Esophagus muscularis mucosa (tissue), 4 donors: ENCODE measurements at regions not wholly inside any gene's neighbourhood (a gene's known extent, or its start where the extent isn't known, plus 50 kb on each side); places are given as distances from the start of the nearest gene placed in this dataset.

ENCODE experiments used
- DNase-seq: peaks from one replicate; pipeline ENCODE4 v3.0.0-alpha.2; 2017; ENCODE audit errors: extremely low spot score
- H3K27ac ChIP-seq, 4 donors: fragments of 200-600 bp; sonication (generic); replicated peaks in 1 of 4; 1 replicate in 3 of 4; 2 replicates in 1 of 4; pipeline ENCODE4 v1.5.1; 2016 to 2019; ENCODE audit warnings: mild to moderate bottlenecking in 1 of 4
- H3K27me3 ChIP-seq, 4 donors: fragments of 200-600 bp; sonication (generic); one replicate each; pipeline versions ENCODE4 v1.5.1 to v1.6.0; 2016 to 2019
- H3K36me3 ChIP-seq, 4 donors: fragments of 200-600 bp; sonication (generic); one replicate each; pipeline ENCODE4 v1.5.1; 2016 to 2019
- H3K4me1 ChIP-seq, 4 donors: fragments of 200-600 bp; sonication (generic); one replicate each; pipeline ENCODE4 v1.5.1; 2016 to 2019
- H3K4me3 ChIP-seq, 4 donors: fragments of 200-600 bp; sonication (generic); 1 replicate in 2 of 4; 2 replicates in 2 of 4; pipeline ENCODE4 v1.5.1; 2016 to 2019; ENCODE audit warnings: mild to moderate bottlenecking in 4 of 4, moderate library complexity in 1 of 4
- H3K9me3 ChIP-seq, 4 donors: fragments of 200-600 bp; sonication (generic); 1 replicate in 3 of 4; 2 replicates in 1 of 4; pipeline ENCODE4 v1.5.1; 2016 to 2019
- CTCF ChIP-seq, 3 experiments: fragments of 200-600 bp in 2 of 3; fragments of 450-650 bp in 1 of 3; sonication (generic) in 2 of 3; IDR thresholded peaks; one replicate each; pipeline ENCODE4 v1.5.1; 2017 to 2019; ENCODE audit warnings: antibody characterized with exemption in 3 of 3, mild to moderate bottlenecking in 2 of 3, moderate library complexity in 1 of 3
- EP300 ChIP-seq: sonication (generic); formaldehyde crosslinking; IDR thresholded peaks from one replicate; pipeline ENCODE4 v1.6.1; 2017; ENCODE audit warnings: antibody characterized with exemption
- POLR2A ChIP-seq: fragments of 450-650 bp; IDR thresholded peaks from one replicate; pipeline ENCODE4 v1.6.1; 2017; ENCODE audit warnings: antibody characterized with exemption, moderate library complexity, mild to moderate bottlenecking, low read depth
- POLR2AphosphoS5 ChIP-seq, 2 donors: sonication (generic); formaldehyde crosslinking; IDR thresholded peaks; one replicate each; pipeline ENCODE4 v1.6.1; 2017; ENCODE audit warnings: antibody characterized with exemption in 2 of 2
- WGBS: methylation state at CpG from one replicate; pipeline ENCODE4 v1.1.5; 2018; 5-methylcytosine and 5-hydroxymethylcytosine counted together
- intact Hi-C: fragments of 100-400 bp; cut with DNase I; formaldehyde crosslinking; loops from one replicate; pipeline ENCODE4 v1.15.1; 2023

- Histone ChIP-seq H3K4me3 (no peak overlapping the region), H3K27ac (no peak overlapping the region), H3K4me1 (no peaks in the 10 kb centered on the region), H3K9me3 (peaks cover 0 to 27% (median 20%) of the 10 kb centered on the region in 4 donors), H3K27me3 (no peaks in the 10 kb centered on the region), H3K36me3 (no peaks in the 10 kb centered on the region)
- DNase-seq = no peak
- no peak for TF ChIP-seq EP300
- no peak for TF ChIP-seq CTCF (IDR thresholded peaks at IDR 0.05)
- no peak for TF ChIP-seq POLR2A
- no peak for TF ChIP-seq POLR2AphosphoS5 (IDR thresholded peaks at IDR 0.05)
- intact Hi-C loops = no loop called here
- WGBS = 91% methylated on average over 24 of the region's 40 CpGs
Observed at GRCh38 chr7:388023-388960, 98.3 kb downstream of the FOXL3 start.

- intact Hi-C loops = no loop called here
- H3K27ac ChIP-seq = no peak overlapping the region
- no peaks in the 10 kb centered on the region for H3K27me3 ChIP-seq
- no peak for DNase-seq
- TF ChIP-seq CTCF (IDR thresholded peaks at IDR 0.05) (no peak), POLR2AphosphoS5 (IDR thresholded peaks at IDR 0.05) (no peak), EP300 (no peak), POLR2A (no peak)
- peaks cover 0 to 19% (median 12%) of the 10 kb centered on the region in 4 donors for H3K9me3 ChIP-seq
- H3K4me1 ChIP-seq = no peaks in the 10 kb centered on the region
- H3K4me3 ChIP-seq = no peak overlapping the region
- H3K36me3 ChIP-seq = no peaks in the 10 kb centered on the region
- WGBS = 91% methylated on average over 23 of the region's 31 CpGs
Observed at GRCh38 chr7:388961-389701, 99.2 kb downstream of the FOXL3 start.

GRCh38 chr7:389911-390601, 100.1 kb downstream of the FOXL3 start:
- TF ChIP-seq POLR2A (no peak), CTCF (IDR thresholded peaks at IDR 0.05) (no peak), EP300 (no peak), POLR2AphosphoS5 (IDR thresholded peaks at IDR 0.05) (no peak)
- Histone ChIP-seq H3K9me3 (peaks cover 0 to 15% (median 5%) of the 10 kb centered on the region in 4 donors), H3K4me1 (no peaks in the 10 kb centered on the region), H3K27me3 (no peaks in the 10 kb centered on the region), H3K27ac (no peak overlapping the region), H3K36me3 (no peaks in the 10 kb centered on the region), H3K4me3 (no peak overlapping the region)
- WGBS = 81% methylated on average over 14 of the region's 21 CpGs
- DNase-seq = no peak
- intact Hi-C loops = no loop called here

- Histone ChIP-seq H3K27me3 (no peaks in the 10 kb centered on the region), H3K36me3 (no peaks in the 10 kb centered on the region), H3K9me3 (peaks cover 0 to 16% (median 9%) of the 10 kb centered on the region in 4 donors), H3K27ac (no peak overlapping the region), H3K4me3 (no peak overlapping the region), H3K4me1 (no peaks in the 10 kb centered on the region)
- no peak for DNase-seq
- WGBS = 87% methylated on average over 18 of the region's 20 CpGs
- TF ChIP-seq POLR2A (no peak), POLR2AphosphoS5 (IDR thresholded peaks at IDR 0.05) (no peak), CTCF (IDR thresholded peaks at IDR 0.05) (no peak)
- intact Hi-C loops = no loop called here
Observed at GRCh38 chr7:390761-391410, 100.9 kb downstream of the FOXL3 start.
